ENCODE measurements at regions not wholly inside any gene's neighbourhood (a gene's known extent, or its start where the extent isn't known, plus 50 kb on each side); places are given as distances from the start of the nearest gene placed in this dataset.

DNA sequence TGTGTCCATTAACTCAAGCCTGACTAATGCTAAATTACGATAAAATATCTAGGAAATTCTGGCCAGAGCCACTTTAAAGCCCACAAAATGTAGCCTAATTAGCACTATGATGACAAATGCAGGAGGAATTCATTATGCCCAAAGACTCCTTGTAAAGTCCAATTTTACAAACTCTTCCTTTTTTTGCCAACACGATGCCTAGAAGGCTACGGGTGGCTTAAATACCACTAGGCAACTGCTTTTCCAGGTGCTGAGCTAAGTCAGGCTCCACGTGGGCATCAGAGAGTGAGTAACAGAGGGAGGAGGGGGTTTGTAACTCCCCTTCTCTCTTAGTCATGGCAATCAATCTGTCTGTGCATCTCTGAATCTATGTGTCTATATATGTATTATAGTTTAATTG lies 172.4 kb upstream of the NTF3 start:
- peak; percentile 26 for DNase-seq
- no peak overlapping the region; the same call in 1 of the 2 replicates for H3K27ac Mint-ChIP-seq
- H3K4me1 Mint-ChIP-seq (ENCODE audit: low read depth), result no peaks in the 10 kb centered on the region
- TF ChIP-seq, protein P1, sequence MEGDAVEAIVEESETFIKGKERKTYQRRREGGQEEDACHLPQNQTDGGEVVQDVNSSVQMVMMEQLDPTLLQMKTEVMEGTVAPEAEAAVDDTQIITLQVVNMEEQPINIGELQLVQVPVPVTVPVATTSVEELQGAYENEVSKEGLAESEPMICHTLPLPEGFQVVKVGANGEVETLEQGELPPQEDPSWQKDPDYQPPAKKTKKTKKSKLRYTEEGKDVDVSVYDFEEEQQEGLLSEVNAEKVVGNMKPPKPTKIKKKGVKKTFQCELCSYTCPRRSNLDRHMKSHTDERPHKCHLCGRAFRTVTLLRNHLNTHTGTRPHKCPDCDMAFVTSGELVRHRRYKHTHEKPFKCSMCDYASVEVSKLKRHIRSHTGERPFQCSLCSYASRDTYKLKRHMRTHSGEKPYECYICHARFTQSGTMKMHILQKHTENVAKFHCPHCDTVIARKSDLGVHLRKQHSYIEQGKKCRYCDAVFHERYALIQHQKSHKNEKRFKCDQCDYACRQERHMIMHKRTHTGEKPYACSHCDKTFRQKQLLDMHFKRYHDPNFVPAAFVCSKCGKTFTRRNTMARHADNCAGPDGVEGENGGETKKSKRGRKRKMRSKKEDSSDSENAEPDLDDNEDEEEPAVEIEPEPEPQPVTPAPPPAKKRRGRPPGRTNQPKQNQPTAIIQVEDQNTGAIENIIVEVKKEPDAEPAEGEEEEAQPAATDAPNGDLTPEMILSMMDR (IDR thresholded peaks at IDR 0.05), result no peak
- no peak overlapping the region for H3K4me3 Mint-ChIP-seq
- H3K27me3 Mint-ChIP-seq (ENCODE audit: insufficient read depth), result peaks cover 9% of the 10 kb centered on the region
- H3K9me3 Mint-ChIP-seq, result no peaks in the 10 kb centered on the region
- no peaks in the 10 kb centered on the region for H3K36me3 Mint-ChIP-seq (ENCODE audit: low read depth)

DNA sequence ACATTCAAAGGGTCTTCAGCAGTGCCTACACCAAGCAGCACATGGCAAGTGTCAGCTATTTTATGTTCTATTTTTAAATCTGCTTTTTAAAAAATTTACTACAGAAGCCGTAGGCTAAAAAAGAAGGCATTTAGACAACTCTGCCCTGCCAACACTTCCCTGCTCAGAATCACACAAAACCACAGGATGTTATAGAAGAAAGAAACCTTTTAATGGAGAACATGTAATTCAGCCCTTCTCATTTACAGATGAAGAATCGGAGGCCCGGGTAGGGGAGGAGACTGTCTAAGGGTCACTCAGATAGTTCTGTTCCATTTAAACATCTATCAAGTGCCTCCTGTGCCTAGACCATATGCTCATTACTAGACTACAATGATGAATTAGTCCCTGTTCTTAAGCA lies 171.8 kb upstream of the NTF3 start:
- no peak for DNase-seq
- no peak overlapping the region for H3K27ac Mint-ChIP-seq
- H3K4me3 Mint-ChIP-seq, result no peak overlapping the region
- H3K27me3 Mint-ChIP-seq (ENCODE audit: insufficient read depth), result peaks cover 8% of the 10 kb centered on the region
- no peaks in the 10 kb centered on the region for H3K9me3 Mint-ChIP-seq
- no peaks in the 10 kb centered on the region for H3K4me1 Mint-ChIP-seq (ENCODE audit: low read depth)
- TF ChIP-seq, protein P1 (IDR thresholded peaks at IDR 0.05), result no peak
- no peaks in the 10 kb centered on the region for H3K36me3 Mint-ChIP-seq (ENCODE audit: low read depth)

DNA sequence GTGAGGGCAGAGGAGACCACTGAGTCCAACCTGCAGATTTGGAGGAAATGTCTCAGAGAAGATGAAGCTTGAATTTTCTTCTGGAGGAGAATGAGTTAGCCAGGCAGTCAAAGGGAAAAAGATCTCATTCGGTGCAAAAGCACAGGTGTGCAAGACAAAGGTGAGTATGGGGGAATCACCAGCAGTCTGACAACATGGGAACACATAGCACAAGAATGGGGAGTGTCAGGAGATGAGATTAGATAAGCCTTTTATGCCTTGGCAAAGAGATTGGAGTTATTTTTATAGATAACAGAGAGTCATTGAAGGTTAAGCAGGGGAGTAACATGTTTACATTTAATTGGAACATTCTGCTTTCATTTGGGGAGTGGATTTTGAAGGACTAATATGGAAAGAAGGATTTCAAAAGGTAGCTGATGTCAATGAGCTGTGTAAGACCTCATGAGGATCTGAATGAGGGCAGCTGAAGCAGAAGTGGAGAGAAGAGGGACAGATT lies 171.3 kb upstream of the NTF3 start:
- no peak for DNase-seq
- H3K27me3 Mint-ChIP-seq (ENCODE audit: insufficient read depth), result peaks cover 8% of the 10 kb centered on the region

GRCh38 chr12:5262450-5262849 lies 169.5 kb upstream of the NTF3 start:
- DNase-seq, result peak; percentile 66
- H3K27ac Mint-ChIP-seq, result no peak overlapping the region
- H3K36me3 Mint-ChIP-seq (ENCODE audit: low read depth), result no peaks in the 10 kb centered on the region
- H3K4me3 Mint-ChIP-seq, result no peak overlapping the region
- no peaks in the 10 kb centered on the region for H3K9me3 Mint-ChIP-seq
- TF ChIP-seq, protein P1 (IDR thresholded peaks at IDR 0.05), result no peak
- H3K27me3 Mint-ChIP-seq (ENCODE audit: insufficient read depth), result peaks cover 4% of the 10 kb centered on the region
- H3K4me1 Mint-ChIP-seq (ENCODE audit: low read depth), result peaks cover 4% of the 10 kb centered on the region

More for the DNA sequence above, 171.3 kb upstream of the NTF3 start:
- no peak overlapping the region for H3K4me3 Mint-ChIP-seq
- TF ChIP-seq, protein P1 (IDR thresholded peaks at IDR 0.05), result no peak
- no peaks in the 10 kb centered on the region for H3K4me1 Mint-ChIP-seq (ENCODE audit: low read depth)
- no peaks in the 10 kb centered on the region for H3K9me3 Mint-ChIP-seq
- H3K27ac Mint-ChIP-seq, result no peak overlapping the region
- no peaks in the 10 kb centered on the region for H3K36me3 Mint-ChIP-seq (ENCODE audit: low read depth)

GRCh38 chr12:5262885-5263284 lies 169.0 kb upstream of the NTF3 start:
- TF ChIP-seq, protein P1 (IDR thresholded peaks at IDR 0.05), result no peak

GRCh38 chr12:5264006-5264405 lies 167.9 kb upstream of the NTF3 start:
- TF ChIP-seq, protein P1 (IDR thresholded peaks at IDR 0.05), result no peak
- Mint-ChIP-seq H3K9me3 (no peaks in the 10 kb centered on the region), H3K27ac (no peak overlapping the region), H3K4me3 (no peak overlapping the region), H3K36me3 (ENCODE audit: low read depth) (no peaks in the 10 kb centered on the region), H3K4me1 (ENCODE audit: low read depth) (peaks cover 17% of the 10 kb centered on the region), H3K27me3 (ENCODE audit: insufficient read depth) (peaks cover 3% of the 10 kb centered on the region; the same call in 1 of the 2 replicates)
- no peak for DNase-seq

More at GRCh38 chr12:5262885-5263284, 169.0 kb upstream of the NTF3 start:
- Mint-ChIP-seq H3K27me3 (ENCODE audit: insufficient read depth) (peaks cover 4% of the 10 kb centered on the region), H3K27ac (no peak overlapping the region), H3K36me3 (ENCODE audit: low read depth) (no peaks in the 10 kb centered on the region), H3K4me1 (ENCODE audit: low read depth) (peaks cover 8% of the 10 kb centered on the region), H3K9me3 (no peaks in the 10 kb centered on the region), H3K4me3 (no peak overlapping the region)
- DNase-seq, result no peak
